HG02973 (cell line): ENCODE measurements at regions not wholly inside any gene's neighbourhood (a gene's known extent, or its start where the extent isn't known, plus 50 kb on each side); places are given as distances from the start of the nearest gene placed in this dataset.
"Not testable (repeated sequence)": the region's sequence is repeated elsewhere in the genome, so short reads cannot be mapped to it uniquely, and the experiment has no call there.

Experiments
- ATAC-seq: cut with Tn5 transposase; IDR thresholded peaks from one replicate; pipeline ENCODE4 v1.9.1; 2021; ENCODE audit warnings: moderate library complexity; ENCODE audit not compliant: unreplicated experiment

GRCh38 chr18:1779587-1779986 is 791.7 kb downstream of the METTL4 start:
- no peak for ATAC-seq

GRCh38 chr18:1784113-1784512 is 787.2 kb downstream of the METTL4 start:
- no peak for ATAC-seq

GRCh38 chr18:1785980-1786379 is 785.3 kb downstream of the METTL4 start:
- ATAC-seq = not testable (repeated sequence)

GRCh38 chr18:1796636-1797035 is 774.7 kb downstream of the METTL4 start:
- no peak for ATAC-seq

- ATAC-seq = no peak
Measured at GRCh38 chr18:1797235-1797634, 774.1 kb downstream of the METTL4 start.

- ATAC-seq = no peak
Measured at GRCh38 chr18:1805521-1805920, 765.8 kb downstream of the METTL4 start.

- no peak for ATAC-seq
Measured at GRCh38 chr18:1806884-1807615, 764.3 kb downstream of the METTL4 start.

- ATAC-seq = no peak
Measured at GRCh38 chr18:1811282-1811681, 760.0 kb downstream of the METTL4 start.

GRCh38 chr18:1825296-1825695 is 746.0 kb downstream of the METTL4 start:
- no peak for ATAC-seq

- ATAC-seq = no peak
Measured at GRCh38 chr18:1840878-1841277, 730.4 kb downstream of the METTL4 start.

GRCh38 chr18:1846640-1847039 is 724.7 kb downstream of the METTL4 start:
- ATAC-seq = no peak

GRCh38 chr18:1848716-1849115 is 722.6 kb downstream of the METTL4 start:
- no peak for ATAC-seq

GRCh38 chr18:1849386-1849785 is 721.9 kb downstream of the METTL4 start:
- ATAC-seq = no peak

- ATAC-seq = not testable (repeated sequence)
Measured at GRCh38 chr18:1857281-1857680, 714.0 kb downstream of the METTL4 start.

- no peak for ATAC-seq
Measured at GRCh38 chr18:1861473-1861872, 709.8 kb downstream of the METTL4 start.

- ATAC-seq = no peak
Measured at GRCh38 chr18:1865869-1866268, 705.4 kb downstream of the METTL4 start.

- no peak for ATAC-seq
Measured at GRCh38 chr18:1872274-1872673, 699.0 kb downstream of the METTL4 start.

- no peak for ATAC-seq
Measured at GRCh38 chr18:1875219-1875618, 696.1 kb downstream of the METTL4 start.

- ATAC-seq = no peak
Measured at GRCh38 chr18:1884623-1885022, 686.7 kb downstream of the METTL4 start.

- ATAC-seq = no peak
Measured at GRCh38 chr18:1891641-1892040, 679.7 kb downstream of the METTL4 start.

GRCh38 chr18:1892191-1892590 is 679.1 kb downstream of the METTL4 start:
- no peak for ATAC-seq

GRCh38 chr18:1895456-1896185 is 675.7 kb downstream of the METTL4 start:
- ATAC-seq = no peak
